ENCODE measurements at regions not wholly inside any gene's neighbourhood (a gene's known extent, or its start where the extent isn't known, plus 50 kb on each side); places are given as distances from the start of the nearest gene placed in this dataset.

GRCh38 chr4:3830774-3831528, 64.8 kb downstream of the ADRA2C start:
- intact Hi-C loops (cut with DNase I), result no loop called here
- DNase-seq (ENCODE audit: low spot score), result no peak

DNA sequence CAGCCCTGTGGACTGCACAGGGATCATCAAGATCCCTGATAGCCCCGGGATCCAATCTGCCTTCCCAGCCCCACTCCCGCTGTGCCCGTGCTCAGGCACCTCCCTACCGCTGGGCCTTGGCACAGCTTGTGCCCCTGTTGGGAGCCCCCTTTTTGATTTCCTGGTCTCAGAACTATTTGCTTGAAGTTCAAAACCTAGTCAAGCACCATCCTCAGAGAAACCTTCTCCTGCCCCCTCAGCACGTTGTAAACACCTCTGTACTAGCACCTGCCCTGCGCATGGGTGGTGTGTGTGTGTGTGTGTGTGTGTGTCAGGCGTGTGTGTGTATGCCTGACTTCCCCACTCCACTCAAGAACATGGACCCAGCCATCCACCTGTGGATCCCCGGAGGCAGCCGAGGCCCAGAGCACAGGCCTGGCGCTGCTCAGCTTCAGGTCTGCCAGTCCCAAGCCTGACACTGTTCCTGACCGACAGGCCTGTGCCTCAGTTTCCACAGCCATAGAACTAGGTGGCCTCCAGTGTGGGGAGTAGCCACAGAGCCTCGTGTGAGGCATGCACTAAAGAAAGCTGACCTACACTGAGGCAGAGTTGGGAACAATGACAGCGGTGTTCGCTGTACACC, 65.5 kb downstream of the ADRA2C start:
- DNase-seq (ENCODE audit: low spot score), result no peak
- intact Hi-C loops (cut with DNase I), result no loop called here

GRCh38 chr4:3832536-3833220, 66.5 kb downstream of the ADRA2C start:
- no peak for DNase-seq (ENCODE audit: low spot score)
- intact Hi-C loops (cut with DNase I), result no loop called here

DNA sequence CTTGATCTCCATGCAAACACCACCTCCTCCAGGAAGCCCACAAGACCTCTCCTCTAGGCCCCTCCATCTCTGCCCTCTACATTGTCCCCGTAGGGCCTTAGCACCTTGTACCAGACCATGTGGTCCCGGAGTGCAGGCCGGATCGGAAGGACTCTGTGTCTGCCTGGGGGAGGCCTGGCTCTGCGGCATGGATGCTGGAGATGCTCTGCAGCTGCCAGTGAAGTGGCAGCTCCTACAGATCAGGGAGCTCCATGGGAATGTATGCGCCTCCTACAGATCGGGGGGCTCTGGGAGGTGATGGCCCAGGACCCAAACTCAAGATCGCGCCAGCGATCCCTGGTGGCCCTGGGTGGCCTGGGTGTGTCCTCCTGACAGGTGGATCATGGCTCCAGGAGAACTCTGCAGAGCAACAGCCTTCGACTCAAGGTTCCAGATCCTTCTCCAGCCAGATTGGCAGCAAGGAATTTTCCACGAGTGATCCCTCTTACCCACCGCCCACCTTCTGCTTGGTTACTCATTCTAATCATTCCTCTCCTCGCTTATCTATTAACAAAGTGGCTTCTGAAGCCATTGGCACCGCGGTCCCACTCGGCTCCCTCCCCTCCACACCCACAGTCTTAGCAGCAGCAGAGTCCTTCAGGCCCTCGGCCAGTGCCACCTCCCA, 67.3 kb downstream of the ADRA2C start:
- DNase-seq (ENCODE audit: low spot score), result no peak
- intact Hi-C loops (cut with DNase I), result no loop called here

DNA sequence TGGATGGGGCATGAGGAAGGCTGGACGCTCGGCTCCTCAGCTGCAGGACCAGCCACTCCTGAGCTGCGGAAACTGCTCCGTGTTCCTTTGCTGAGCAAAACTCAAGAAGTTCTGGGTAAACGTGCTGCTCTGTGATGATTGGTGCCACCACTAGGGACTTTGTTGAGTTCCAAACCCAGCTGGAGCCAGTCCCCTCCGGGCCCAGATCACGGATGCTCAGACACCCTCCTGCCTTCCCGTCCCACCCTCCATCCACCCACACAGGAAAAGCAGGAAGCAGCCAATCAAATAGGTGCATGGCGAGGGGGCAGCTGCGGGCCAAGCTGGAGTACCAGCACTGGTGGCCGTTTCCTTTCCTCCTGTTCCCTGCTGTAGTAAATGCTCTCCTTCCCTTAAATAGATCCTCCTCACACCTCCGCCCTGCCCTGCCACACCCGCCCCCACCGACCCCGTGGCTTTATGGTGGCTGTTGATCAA, 68.0 kb downstream of the ADRA2C start:
- DNase-seq (ENCODE audit: low spot score), result no peak
- intact Hi-C loops (cut with DNase I), result no loop called here

GRCh38 chr4:3834663-3835521, 68.7 kb downstream of the ADRA2C start:
- intact Hi-C loops (cut with DNase I), result no loop called here
- DNase-seq (ENCODE audit: low spot score), result no peak

GRCh38 chr4:3835527-3836405, 69.6 kb downstream of the ADRA2C start:
- intact Hi-C loops (cut with DNase I), result no loop called here
- no peak for DNase-seq (ENCODE audit: low spot score)

DNA sequence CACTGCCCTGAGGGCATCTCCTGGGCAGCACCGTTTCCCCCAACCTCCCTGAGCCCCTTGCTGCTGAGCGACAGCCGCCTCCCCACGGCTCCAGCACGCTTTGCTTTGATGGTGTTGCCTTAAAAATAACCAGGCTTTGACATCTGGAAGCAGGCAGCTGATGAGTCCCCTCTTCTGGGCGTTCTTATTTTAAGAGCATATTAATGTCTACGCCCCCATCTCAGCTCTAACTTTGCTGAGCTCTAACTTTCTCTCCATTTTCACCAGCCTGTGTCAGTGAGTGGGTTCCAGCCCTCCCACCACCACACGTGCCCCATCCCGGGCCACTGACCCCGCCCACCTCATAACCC, 70.2 kb downstream of the ADRA2C start:
- intact Hi-C loops (cut with DNase I), result no loop called here
- DNase-seq (ENCODE audit: low spot score), result no peak

GRCh38 chr4:3836756-3837601, 70.8 kb downstream of the ADRA2C start:
- intact Hi-C loops (cut with DNase I), result no loop called here
- no peak for DNase-seq (ENCODE audit: low spot score)

GRCh38 chr4:3838437-3839380, 72.5 kb downstream of the ADRA2C start:
- DNase-seq (ENCODE audit: low spot score), result no peak
- intact Hi-C loops (cut with DNase I), result no loop called here

- intact Hi-C loops (cut with DNase I), result no loop called here
- no peak for DNase-seq (ENCODE audit: low spot score)
Measured at GRCh38 chr4:3845094-3845743, 79.0 kb downstream of the ADRA2C start.

DNA sequence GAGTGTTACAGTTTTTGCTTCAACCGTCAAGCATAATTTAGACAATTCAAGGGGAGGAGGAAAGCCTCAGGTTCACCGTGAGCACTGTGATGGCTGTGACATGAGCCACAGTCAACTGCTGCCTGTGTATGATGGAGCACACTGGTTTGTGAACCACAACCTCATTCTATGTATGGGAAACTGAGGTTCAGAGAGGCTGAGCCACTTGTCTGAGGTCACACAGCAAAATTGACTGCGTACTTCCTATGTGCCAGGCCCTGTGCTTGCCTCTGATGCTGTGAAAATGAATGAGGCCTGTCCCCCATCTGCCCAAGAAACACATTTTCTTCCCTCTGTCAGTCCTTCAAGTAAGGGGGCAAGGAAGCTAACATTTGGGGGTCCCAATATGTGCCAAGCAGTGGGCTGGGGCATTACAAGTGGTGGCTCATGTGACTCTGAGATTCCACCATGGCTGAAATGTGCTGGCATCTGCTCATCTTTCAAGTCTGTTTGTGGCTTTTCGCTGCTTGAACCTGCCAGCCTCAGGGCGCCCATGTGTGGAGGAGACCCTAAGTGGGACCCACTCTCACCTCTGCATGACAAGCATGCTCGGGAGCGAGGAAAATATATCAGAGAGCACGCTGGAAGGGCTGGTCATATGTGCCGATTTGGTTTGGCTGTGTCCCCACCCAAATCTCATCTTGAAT, 79.7 kb downstream of the ADRA2C start:
- DNase-seq (ENCODE audit: low spot score), result no peak
- intact Hi-C loops (cut with DNase I), result no loop called here

GRCh38 chr4:3847211-3847940, 81.2 kb downstream of the ADRA2C start:
- intact Hi-C loops (cut with DNase I), result no loop called here
- DNase-seq (ENCODE audit: low spot score), result no peak

- no peak for DNase-seq (ENCODE audit: low spot score)
- intact Hi-C loops (cut with DNase I), result no loop called here
Measured at GRCh38 chr4:3848323-3848722, 82.1 kb downstream of the ADRA2C start.

- DNase-seq (ENCODE audit: low spot score), result no peak
- intact Hi-C loops (cut with DNase I), result no loop called here
Measured at GRCh38 chr4:3849140-3849539, 83.0 kb downstream of the ADRA2C start.
